ENCODE measurements at regions not wholly inside any gene's neighbourhood (a gene's known extent, or its start where the extent isn't known, plus 50 kb on each side); places are given as distances from the start of the nearest gene placed in this dataset.

DNA sequence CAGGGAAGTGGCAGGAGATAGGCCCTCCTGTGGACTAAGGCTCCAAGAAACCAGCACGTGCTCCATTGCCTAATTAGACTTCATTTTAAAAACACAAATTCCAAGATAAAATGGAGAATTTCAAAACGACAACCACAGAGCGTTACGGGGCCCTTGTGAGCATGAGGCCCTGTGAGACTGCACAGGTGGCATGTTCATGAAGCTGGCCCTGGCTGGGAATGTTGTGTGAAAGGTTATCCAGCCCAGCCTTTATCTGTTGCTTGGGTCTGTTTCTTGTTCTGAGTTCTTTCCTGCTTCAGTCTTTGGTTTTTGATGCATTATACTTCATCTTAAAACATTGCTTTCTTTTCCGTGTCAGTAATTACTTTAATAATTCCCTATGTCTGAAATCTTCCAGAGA is 99.0 kb downstream of the LACC1 start:
- TF ChIP-seq, protein P1, sequence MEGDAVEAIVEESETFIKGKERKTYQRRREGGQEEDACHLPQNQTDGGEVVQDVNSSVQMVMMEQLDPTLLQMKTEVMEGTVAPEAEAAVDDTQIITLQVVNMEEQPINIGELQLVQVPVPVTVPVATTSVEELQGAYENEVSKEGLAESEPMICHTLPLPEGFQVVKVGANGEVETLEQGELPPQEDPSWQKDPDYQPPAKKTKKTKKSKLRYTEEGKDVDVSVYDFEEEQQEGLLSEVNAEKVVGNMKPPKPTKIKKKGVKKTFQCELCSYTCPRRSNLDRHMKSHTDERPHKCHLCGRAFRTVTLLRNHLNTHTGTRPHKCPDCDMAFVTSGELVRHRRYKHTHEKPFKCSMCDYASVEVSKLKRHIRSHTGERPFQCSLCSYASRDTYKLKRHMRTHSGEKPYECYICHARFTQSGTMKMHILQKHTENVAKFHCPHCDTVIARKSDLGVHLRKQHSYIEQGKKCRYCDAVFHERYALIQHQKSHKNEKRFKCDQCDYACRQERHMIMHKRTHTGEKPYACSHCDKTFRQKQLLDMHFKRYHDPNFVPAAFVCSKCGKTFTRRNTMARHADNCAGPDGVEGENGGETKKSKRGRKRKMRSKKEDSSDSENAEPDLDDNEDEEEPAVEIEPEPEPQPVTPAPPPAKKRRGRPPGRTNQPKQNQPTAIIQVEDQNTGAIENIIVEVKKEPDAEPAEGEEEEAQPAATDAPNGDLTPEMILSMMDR (conservative IDR thresholded peaks at IDR 0.05; ENCODE audit: low read length) = no peak
- no peak for TF ChIP-seq EZH2phosphoT487 (IDR thresholded peaks at IDR 0.05; ENCODE audit: borderline replicate concordance, low read depth, low read length)

Measured in OCI-LY7 (cell line).